Sigmoid colon (tissue), 6 donors: ENCODE measurements at regions not wholly inside any gene's neighbourhood (a gene's known extent, or its start where the extent isn't known, plus 50 kb on each side); places are given as distances from the start of the nearest gene placed in this dataset.

ENCODE experiments used
- DNase-seq: peaks from one replicate; pipeline ENCODE4 v3.0.0-alpha.2; 2019
- H3K27ac ChIP-seq, 4 donors: fragments of 200-600 bp; sonication (generic); one replicate each; pipeline ENCODE4 v1.5.1; 2016 to 2019; ENCODE audit warnings: mild to moderate bottlenecking in 1 of 4
- H3K27me3 ChIP-seq, 3 donors: fragments of 200-600 bp; sonication (generic); one replicate each; pipeline ENCODE4 v1.5.1; 2019; ENCODE audit warnings: mild to moderate bottlenecking in 1 of 3
- H3K36me3 ChIP-seq, 4 donors: fragments of 200-600 bp; sonication (generic); one replicate each; pipeline ENCODE4 v1.5.1; 2016 to 2019
- H3K4me1 ChIP-seq, 4 donors: fragments of 200-600 bp; sonication (generic); one replicate each; pipeline ENCODE4 v1.5.1; 2017 to 2019
- H3K4me3 ChIP-seq, 4 donors: fragments of 200-600 bp; sonication (generic); one replicate each; pipeline ENCODE4 v1.5.1; 2017 to 2019; ENCODE audit warnings: mild to moderate bottlenecking in 2 of 4, moderate library complexity in 1 of 4
- H3K9me3 ChIP-seq, 4 donors: fragments of 200-600 bp in 3 of 4; sonication (generic) in 3 of 4; one replicate each; pipeline versions ENCODE4 v1.5.1 to v1.6.1; 2013 to 2019
- CTCF ChIP-seq, 4 experiments: fragments of 450-650 bp in 3 of 4; fragments of 200-600 bp in 1 of 4; IDR thresholded peaks; one replicate each; pipeline ENCODE4 v1.5.1; 2016 to 2019; ENCODE audit warnings: antibody characterized with exemption in 4 of 4, mild to moderate bottlenecking in 3 of 4, moderate library complexity in 2 of 4
- EP300 ChIP-seq, 4 donors: sonication (generic); formaldehyde crosslinking; IDR thresholded peaks; one replicate each; pipeline ENCODE4 v1.6.1; 2017; ENCODE audit warnings: antibody characterized with exemption in 4 of 4
- POLR2A ChIP-seq, 2 donors: fragments of 450-650 bp; IDR thresholded peaks; one replicate each; pipeline ENCODE4 v1.6.1; 2016; ENCODE audit warnings: antibody characterized with exemption in 2 of 2, mild to moderate bottlenecking in 2 of 2, moderate library complexity in 2 of 2
- POLR2AphosphoS5 ChIP-seq, 4 donors: sonication (generic); formaldehyde crosslinking; IDR thresholded peaks; one replicate each; pipeline ENCODE4 v1.6.1; 2017; ENCODE audit warnings: antibody characterized with exemption in 4 of 4
- WGBS, 2 donors: extraction: QIAGEN DNeasy Blood & Tissue Kit; methylation state at CpG; one replicate each; pipeline ENCODE4 v1.1.7; 2013; 5-methylcytosine and 5-hydroxymethylcytosine counted together
- intact Hi-C: fragments of 100-400 bp; cut with DNase I; formaldehyde crosslinking; loops from one replicate; pipeline ENCODE4 v1.15.1; 2023
- donor health status: healthy with polysubstance abuse.
- donor health status: healthy.

GRCh38 chr17:79427621-79428539 is 183.0 kb downstream of the RBFOX3 start:
- no peak for DNase-seq
- Histone ChIP-seq H3K36me3 (peaks cover 0 to 4% (median 0%) of the 10 kb centered on the region in 4 donors), H3K4me1 (peaks cover 0 to 7% (median 4%) of the 10 kb centered on the region in 4 donors), H3K9me3 (no peaks in the 10 kb centered on the region), H3K4me3 (no peak overlapping the region), H3K27ac (no peak overlapping the region), H3K27me3 (no peaks in the 10 kb centered on the region)
- no peak for TF ChIP-seq CTCF (IDR thresholded peaks at IDR 0.05)
- TF ChIP-seq POLR2AphosphoS5 (IDR thresholded peaks at IDR 0.05), result no peak
- no peak for TF ChIP-seq EP300 (IDR thresholded peaks at IDR 0.05)
- TF ChIP-seq POLR2A (IDR thresholded peaks at IDR 0.05), result no peak
- 43 to 67% methylated on average over 24 of the region's 24 CpGs for WGBS, 2 donors
- intact Hi-C loops, result no loop called here

- intact Hi-C loops, result no loop called here
- DNase-seq, result no peak
- no peaks in the 10 kb centered on the region for H3K27me3 ChIP-seq
- TF ChIP-seq EP300 (IDR thresholded peaks at IDR 0.05), result no peak
- no peak for TF ChIP-seq POLR2A (IDR thresholded peaks at IDR 0.05)
- TF ChIP-seq POLR2AphosphoS5 (IDR thresholded peaks at IDR 0.05), result no peak
- no peak for TF ChIP-seq CTCF (IDR thresholded peaks at IDR 0.05)
- 87 to 89% methylated on average over 14 of the region's 14 CpGs for WGBS, 2 donors
- peaks cover 0 to 25% (median 15%) of the 10 kb centered on the region in 4 donors for H3K4me1 ChIP-seq
- no peaks in the 10 kb centered on the region for H3K36me3 ChIP-seq
- H3K27ac ChIP-seq, result no peak overlapping the region
- H3K9me3 ChIP-seq, result no peaks in the 10 kb centered on the region
- H3K4me3 ChIP-seq, result no peak overlapping the region
Observed at GRCh38 chr17:79425686-79426085, 185.2 kb downstream of the RBFOX3 start.

- no peaks in the 10 kb centered on the region for H3K9me3 ChIP-seq
- no peak overlapping the region for H3K4me3 ChIP-seq
- intact Hi-C loops, result no loop called here
- peaks cover 0 to 32% (median 21%) of the 10 kb centered on the region in 4 donors for H3K4me1 ChIP-seq
- no peak overlapping the region for H3K27ac ChIP-seq
- H3K27me3 ChIP-seq, result no peaks in the 10 kb centered on the region
- TF ChIP-seq CTCF (IDR thresholded peaks at IDR 0.05) (no peak), EP300 (IDR thresholded peaks at IDR 0.05) (no peak), POLR2AphosphoS5 (IDR thresholded peaks at IDR 0.05) (no peak), POLR2A (IDR thresholded peaks at IDR 0.05) (no peak)
- H3K36me3 ChIP-seq, result no peaks in the 10 kb centered on the region
- WGBS, 2 donors, result 37 to 60% methylated on average over 9 of the region's 9 CpGs
- no peak for DNase-seq
Observed at GRCh38 chr17:79424471-79425185, 186.2 kb downstream of the RBFOX3 start.

- H3K27me3 ChIP-seq, result no peaks in the 10 kb centered on the region
- H3K4me1 ChIP-seq, result peaks cover 0 to 32% (median 21%) of the 10 kb centered on the region in 4 donors
- no peak overlapping the region for H3K4me3 ChIP-seq
- no peaks in the 10 kb centered on the region for H3K9me3 ChIP-seq
- DNase-seq, result no peak
- 76 to 84% methylated on average over 18 of the region's 18 CpGs for WGBS, 2 donors
- no peaks in the 10 kb centered on the region for H3K36me3 ChIP-seq
- intact Hi-C loops, result no loop called here
- H3K27ac ChIP-seq, result no peak overlapping the region
- TF ChIP-seq CTCF (IDR thresholded peaks at IDR 0.05) (no peak), EP300 (IDR thresholded peaks at IDR 0.05) (no peak), POLR2AphosphoS5 (IDR thresholded peaks at IDR 0.05) (no peak), POLR2A (IDR thresholded peaks at IDR 0.05) (no peak)
Observed at GRCh38 chr17:79423811-79424465, 186.9 kb downstream of the RBFOX3 start.
